Caco-2 (cell line): ENCODE measurements at regions not wholly inside any gene's neighbourhood (a gene's known extent, or its start where the extent isn't known, plus 50 kb on each side); places are given as distances from the start of the nearest gene placed in this dataset.

ENCODE experiments used
- BruUV-seq: library from RNA; stranded (reverse); fragments of 400-500 nt; replicated peaks from 2 replicates; lab custom pipeline; 2021; lab: Mats Ljungman, UMichigan
- CTCF ChIA-PET: fragments of 300-600 bp; sonication (Branson Sonifier 250); formaldehyde crosslinking; loops from one replicate; lab custom pipeline; 2022; ENCODE audit warnings: antibody characterized with exemption; lab: Charles Lee
- POLR2A ChIA-PET: fragments of 300-600 bp; sonication (Branson Sonifier 250); formaldehyde crosslinking; loops from one replicate; lab custom pipeline; 2022; ENCODE audit warnings: antibody characterized with exemption; lab: Charles Lee
- DNase-seq, 2 experiments: peaks; one replicate each; pipeline versions ENCODE4 v3.0.0 to v3.0.0-alpha.2; 2020 to 2022
- H3K27me3 ChIP-seq: replicated peaks from 2 replicates; pipeline ENCODE4 v1.6.0; 2011; ENCODE audit warnings: low read length; ENCODE audit not compliant: control insufficient read depth, insufficient read depth
- H3K36me3 ChIP-seq: 2 replicates; pipeline ENCODE4 v1.5.1; 2011; ENCODE audit warnings: low read length; ENCODE audit not compliant: control insufficient read depth, insufficient read depth
- H3K4me1 ChIP-seq: fragments of 250-450 bp; sonication (Bioruptor Pico); 2 replicates; pipeline ENCODE4 v1.5.1; 2020; ENCODE audit warnings: mild to moderate bottlenecking
- H3K4me3 ChIP-seq: 2 replicates; pipeline ENCODE4 v1.5.1; 2011; ENCODE audit warnings: low read depth, mild to moderate bottlenecking, control low read depth, low read length
- H3K9me3 ChIP-seq: fragments of 250-450 bp; sonication (Bioruptor Pico); 2 replicates; pipeline ENCODE4 v1.5.1; 2020; ENCODE audit warnings: mild to moderate bottlenecking, moderate library complexity
- H3K27ac Mint-ChIP-seq: one replicate; pipeline ENCODE4 v1.8.0; 2022; ENCODE audit warnings: mixed read lengths; ENCODE audit not compliant: unreplicated experiment
- H3K27me3 Mint-ChIP-seq: one replicate; pipeline ENCODE4 v1.8.0; 2022; ENCODE audit warnings: mixed read lengths; ENCODE audit not compliant: insufficient read depth, unreplicated experiment
- H3K36me3 Mint-ChIP-seq: one replicate; pipeline ENCODE4 v1.8.0; 2022; ENCODE audit warnings: mild to moderate bottlenecking, mixed read lengths; ENCODE audit not compliant: insufficient read depth, unreplicated experiment
- H3K4me1 Mint-ChIP-seq: one replicate; pipeline ENCODE4 v1.8.0; 2022; ENCODE audit warnings: low read depth, mixed read lengths; ENCODE audit not compliant: unreplicated experiment
- H3K4me3 Mint-ChIP-seq: one replicate; pipeline ENCODE4 v1.8.0; 2022; ENCODE audit warnings: mild to moderate bottlenecking, moderate library complexity, mixed read lengths; ENCODE audit not compliant: unreplicated experiment
- H3K9me3 Mint-ChIP-seq: one replicate; pipeline ENCODE4 v1.8.0; 2022; ENCODE audit warnings: mixed read lengths; ENCODE audit not compliant: unreplicated experiment
- CTCF ChIP-seq, 2 experiments: fragments of 200-600 bp in 1 of 2; IDR thresholded peaks; 1 replicate in 1 of 2; 2 replicates in 1 of 2; pipeline versions ENCODE4 v1.5.1 to v1.8.0; 2011 to 2022; ENCODE audit warnings: antibody characterized with exemption in 1 of 2, control low read depth in 1 of 2, inconsistent platforms in 1 of 2, low read depth in 1 of 2, low read length in 1 of 2, mild to moderate bottlenecking in 1 of 2, moderate library complexity in 1 of 2; ENCODE audit not compliant: insufficient read depth in 1 of 2, severe bottlenecking in 1 of 2, unreplicated experiment in 1 of 2
- intact Hi-C: fragments of 100-400 bp; cut with micrococcal nuclease; formaldehyde crosslinking; loops from one replicate; pipeline ENCODE4 v1.10.0; 2022; ENCODE audit not compliant: unreplicated experiment

- Mint-ChIP-seq H3K27me3 (no peaks in the 10 kb centered on the region), H3K9me3 (peaks cover 18% of the 10 kb centered on the region), H3K4me3 (no peak overlapping the region), H3K4me1 (no peaks in the 10 kb centered on the region), H3K27ac (no peak overlapping the region), H3K36me3 (no peaks in the 10 kb centered on the region)
- H3K36me3 ChIP-seq, result no peaks in the 10 kb centered on the region
- no peak for TF ChIP-seq CTCF (IDR thresholded peaks at IDR 0.05; ENCODE audit: insufficient read depth in 1 of 2, low read depth in 1 of 2, low read length in 1 of 2, severe bottlenecking in 1 of 2, unreplicated experiment in 1 of 2)
- H3K27me3 ChIP-seq, result no peaks in the 10 kb centered on the region
- H3K9me3 ChIP-seq, result no peaks in the 10 kb centered on the region; the same call in 1 of the 2 replicates
- BruUV-seq, result no TSS peak
- H3K4me1 ChIP-seq, result no peaks in the 10 kb centered on the region
- no peak overlapping the region for H3K4me3 ChIP-seq
- intact Hi-C loops, result no loop called here
- no peak for DNase-seq
- CTCF ChIA-PET, result no interaction called here
- POLR2A ChIA-PET, result no interaction called here
Measured at GRCh38 chr3:147881933-147882332, 472.8 kb downstream of the ZIC1 start.

DNA sequence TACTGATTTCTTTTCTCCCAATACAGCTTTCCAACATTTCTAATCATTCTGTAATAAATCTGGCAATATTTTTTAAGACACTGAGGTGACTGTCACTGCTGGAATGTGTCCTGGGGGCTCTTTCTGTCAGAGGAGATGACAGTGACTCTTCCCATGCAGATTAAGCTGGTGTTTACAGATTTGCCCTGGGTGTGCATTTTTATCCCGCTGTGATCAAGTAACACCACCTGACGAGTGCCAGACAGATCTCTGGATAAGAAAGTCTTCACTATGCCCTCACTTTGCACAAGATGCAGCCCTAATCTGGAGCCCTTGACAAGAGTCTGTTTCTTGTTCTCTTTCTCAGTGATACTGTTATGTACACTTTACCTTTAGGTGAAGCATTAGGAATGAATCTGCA, 477.7 kb downstream of the ZIC1 start:
- no peaks in the 10 kb centered on the region for H3K36me3 Mint-ChIP-seq
- peaks cover 9% of the 10 kb centered on the region for H3K9me3 Mint-ChIP-seq

GRCh38 chr3:147887797-147888196, 478.6 kb downstream of the ZIC1 start:
- H3K9me3 ChIP-seq, result no peaks in the 10 kb centered on the region
- BruUV-seq, result no TSS peak
- H3K27ac Mint-ChIP-seq, result no peak overlapping the region
- no peaks in the 10 kb centered on the region for H3K36me3 ChIP-seq
- no peak overlapping the region for H3K4me3 Mint-ChIP-seq
- no peaks in the 10 kb centered on the region for H3K27me3 ChIP-seq
- ChIA-PET POLR2A (no interaction called here), CTCF (no interaction called here)
- peaks cover 2% of the 10 kb centered on the region for H3K9me3 Mint-ChIP-seq
- no peaks in the 10 kb centered on the region for H3K4me1 Mint-ChIP-seq
- TF ChIP-seq CTCF (IDR thresholded peaks at IDR 0.05; ENCODE audit: insufficient read depth in 1 of 2, low read depth in 1 of 2, low read length in 1 of 2, severe bottlenecking in 1 of 2, unreplicated experiment in 1 of 2), result no peak
- H3K4me1 ChIP-seq, result no peaks in the 10 kb centered on the region
- no peaks in the 10 kb centered on the region for H3K27me3 Mint-ChIP-seq
- H3K36me3 Mint-ChIP-seq, result no peaks in the 10 kb centered on the region
- DNase-seq, result no peak
- intact Hi-C loops, result no loop called here
- no peak overlapping the region for H3K4me3 ChIP-seq

More for the DNA sequence above, 477.7 kb downstream of the ZIC1 start:
- BruUV-seq, result no TSS peak
- POLR2A ChIA-PET, result no interaction called here
- Histone ChIP-seq H3K4me3 (no peak overlapping the region), H3K9me3 (no peaks in the 10 kb centered on the region; the same call in 1 of the 2 replicates), H3K4me1 (no peaks in the 10 kb centered on the region), H3K36me3 (no peaks in the 10 kb centered on the region), H3K27me3 (no peaks in the 10 kb centered on the region)
- intact Hi-C loops, result no loop called here
- CTCF ChIA-PET, result no interaction called here
- no peaks in the 10 kb centered on the region for H3K4me1 Mint-ChIP-seq
- DNase-seq, result no peak
- no peaks in the 10 kb centered on the region for H3K27me3 Mint-ChIP-seq
- no peak for TF ChIP-seq CTCF (IDR thresholded peaks at IDR 0.05; ENCODE audit: insufficient read depth in 1 of 2, low read depth in 1 of 2, low read length in 1 of 2, severe bottlenecking in 1 of 2, unreplicated experiment in 1 of 2)
- H3K4me3 Mint-ChIP-seq, result no peak overlapping the region
- H3K27ac Mint-ChIP-seq, result no peak overlapping the region
